Suprapubic skin (tissue), 3 donors: ENCODE measurements at regions not wholly inside any gene's neighbourhood (a gene's known extent, or its start where the extent isn't known, plus 50 kb on each side); places are given as distances from the start of the nearest gene placed in this dataset.

Experiments used
- CTCF ChIP-seq, 2 donors: fragments of 200-600 bp in 1 of 2; fragments of 450-650 bp in 1 of 2; sonication (generic) in 1 of 2; IDR thresholded peaks; one replicate each; pipeline ENCODE4 v1.5.1; 2016 to 2019; ENCODE audit warnings: antibody characterized with exemption in 2 of 2, mild to moderate bottlenecking in 1 of 2, moderate library complexity in 1 of 2
- POLR2A ChIP-seq, 2 donors: fragments of 450-650 bp; IDR thresholded peaks; one replicate each; pipeline ENCODE4 v1.6.1; 2017; ENCODE audit warnings: antibody characterized with exemption in 2 of 2, mild to moderate bottlenecking in 2 of 2, moderate library complexity in 2 of 2

- TF ChIP-seq CTCF (IDR thresholded peaks at IDR 0.05) (no peak), POLR2A (IDR thresholded peaks at IDR 0.05) (no peak)
Measured at GRCh38 chr12:17056546-17056945, 450.6 kb upstream of the LMO3 start.
